ENCODE measurements at regions not wholly inside any gene's neighbourhood (a gene's known extent, or its start where the extent isn't known, plus 50 kb on each side); places are given as distances from the start of the nearest gene placed in this dataset.

DNA sequence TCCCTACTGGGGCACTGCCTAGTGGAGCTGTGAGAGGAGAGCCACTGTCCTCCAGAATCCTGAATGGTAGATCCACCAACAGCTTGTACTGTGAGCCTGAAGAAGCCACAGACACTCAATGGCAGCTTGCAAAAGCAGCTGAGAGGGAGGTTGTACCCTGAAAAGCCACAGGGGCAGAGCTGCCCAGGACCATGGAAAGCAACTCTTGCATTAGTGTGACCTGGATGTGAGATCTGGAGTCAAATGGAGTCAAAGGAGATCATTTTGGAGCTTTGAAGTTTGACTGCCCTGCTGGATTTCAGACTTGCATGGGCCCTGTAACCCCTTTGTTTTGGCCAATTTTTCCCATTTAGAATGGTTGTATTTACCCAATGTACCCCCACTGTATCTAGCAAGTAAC lies 871.4 kb upstream of the PRMT6 start:
- no peak for DNase-seq

DNA sequence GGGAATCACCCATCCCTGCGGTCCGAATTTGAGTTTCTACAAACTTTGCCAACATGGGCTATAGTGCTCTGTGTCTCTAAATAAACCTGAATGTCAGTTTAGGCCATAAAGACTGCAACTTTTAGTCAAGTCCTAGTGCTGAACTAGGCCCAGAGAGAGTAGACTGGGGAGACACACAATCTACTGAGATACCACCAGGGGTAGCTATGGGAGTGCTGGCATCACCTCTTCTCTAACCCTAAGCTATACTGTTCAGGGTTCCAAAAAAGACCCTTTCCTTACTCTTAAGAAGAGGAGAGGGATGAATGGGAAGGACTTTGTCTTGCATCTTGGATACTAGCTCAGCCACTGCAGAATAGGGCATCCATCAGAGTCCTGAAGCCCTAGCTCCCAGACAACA lies 866.7 kb upstream of the PRMT6 start:
- no peak for DNase-seq

DNA sequence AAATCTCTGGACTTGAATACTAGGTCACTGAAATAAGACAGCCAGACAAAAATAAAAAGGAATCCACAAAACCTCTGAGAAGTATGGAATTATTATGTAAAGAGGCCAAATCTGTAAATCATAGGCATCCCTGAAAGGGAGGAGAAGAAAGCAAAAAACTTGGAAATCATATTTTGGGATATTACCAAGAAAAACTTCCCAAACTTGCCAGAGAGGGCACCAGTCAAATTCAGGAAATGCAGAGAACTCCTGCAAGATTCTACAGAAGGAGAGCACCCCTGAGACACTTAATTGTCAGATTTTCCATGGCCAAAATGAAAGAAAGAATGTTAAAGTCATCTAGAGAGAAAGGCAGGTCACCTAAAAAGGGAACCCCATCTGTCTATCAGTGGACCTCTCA lies 862.3 kb upstream of the PRMT6 start:
- no peak for DNase-seq

DNA sequence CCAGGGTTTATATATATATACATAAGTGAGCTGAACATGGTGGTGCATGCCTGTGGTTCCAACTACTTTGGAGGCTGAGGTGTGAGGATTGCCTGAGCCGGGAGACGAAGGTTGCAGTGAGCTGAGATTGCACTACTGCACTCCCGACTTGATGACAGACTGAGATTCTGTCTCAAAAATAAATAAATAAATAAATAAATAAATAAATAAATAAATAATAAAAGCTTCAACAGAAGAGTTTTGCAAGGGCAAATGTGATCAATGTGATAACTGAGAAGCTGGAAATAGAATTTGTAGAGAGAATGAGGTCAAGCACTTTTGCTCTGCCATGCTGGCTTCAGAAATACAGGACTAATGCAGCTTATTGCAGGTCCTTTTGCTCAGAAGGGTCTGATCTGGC lies 855.8 kb upstream of the PRMT6 start:
- no peak for DNase-seq

DNA sequence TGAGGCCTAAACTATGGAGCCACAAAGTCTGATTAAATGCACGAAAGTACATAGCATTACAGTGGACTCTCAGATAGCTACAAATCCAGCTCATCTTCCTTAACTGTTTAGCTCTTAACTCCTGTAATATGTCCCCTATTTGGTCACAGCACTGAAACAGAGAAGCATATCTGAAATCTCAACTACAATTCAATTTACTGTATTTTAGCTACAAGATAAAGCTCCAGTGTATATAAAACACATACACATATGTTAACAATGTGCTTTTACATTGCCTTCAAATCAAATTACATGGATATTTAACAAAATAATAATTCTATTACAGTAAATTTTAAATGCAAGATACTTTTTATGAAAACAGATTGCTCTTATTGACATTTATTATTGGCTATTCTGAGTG lies 849.3 kb upstream of the PRMT6 start:
- DNase-seq: no peak

DNA sequence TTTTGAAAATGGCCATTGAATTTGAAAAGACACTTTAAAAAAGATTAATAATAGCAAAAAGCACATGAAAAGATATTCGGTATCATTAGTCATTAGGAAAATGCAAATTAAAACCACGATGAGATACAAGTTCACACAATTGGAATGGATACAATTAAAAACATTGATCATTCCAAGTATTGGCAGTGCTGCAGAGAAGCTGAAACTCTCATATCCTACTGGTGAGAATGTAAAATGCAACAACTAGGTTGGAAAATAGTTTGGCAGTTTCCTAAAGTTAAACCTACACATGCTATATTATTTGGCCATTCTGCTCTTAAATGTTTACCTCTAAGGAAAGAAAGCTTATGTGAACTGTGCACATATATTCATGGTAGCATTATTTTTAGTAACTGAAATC lies 838.7 kb upstream of the PRMT6 start:
- DNase-seq: no peak

DNA sequence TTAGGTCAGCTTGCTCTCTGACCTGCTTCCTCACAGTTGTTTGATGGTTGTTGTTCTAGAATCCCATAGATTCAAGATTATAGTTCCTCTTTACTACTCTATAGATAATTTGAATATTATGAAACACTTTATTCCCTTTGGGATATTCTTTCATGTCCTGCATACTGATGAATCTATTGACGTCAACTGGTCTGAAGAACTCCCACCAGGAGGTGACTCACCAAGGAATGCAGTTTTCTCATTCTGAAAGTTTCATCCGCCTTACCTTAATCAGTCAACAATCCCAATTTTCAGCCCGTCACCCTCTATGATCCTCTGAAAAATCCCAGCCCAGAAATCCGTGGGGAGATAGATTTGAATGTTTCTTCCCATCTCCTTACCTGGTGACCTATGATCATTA lies 834.1 kb upstream of the PRMT6 start:
- no peak for DNase-seq

DNA sequence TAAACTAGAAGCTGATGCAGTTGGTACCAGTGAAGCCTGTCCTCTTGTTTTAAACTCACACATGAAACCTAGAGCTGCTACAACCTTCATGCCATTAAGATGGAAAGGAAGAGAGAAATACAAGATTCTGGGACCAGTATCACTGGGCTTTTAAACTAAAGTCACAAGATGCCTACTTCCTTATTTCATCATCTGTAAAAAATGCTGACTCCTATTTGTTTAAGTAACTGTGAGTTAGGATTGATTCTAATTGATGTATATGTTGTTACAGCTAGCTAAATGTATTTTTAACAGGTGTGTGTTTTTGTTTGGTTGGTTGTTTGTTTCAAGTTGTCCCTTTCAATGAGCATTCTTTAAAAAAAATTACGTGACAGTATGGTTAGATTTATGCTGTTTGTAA lies 833.3 kb upstream of the PRMT6 start:
- DNase-seq: no peak

DNA sequence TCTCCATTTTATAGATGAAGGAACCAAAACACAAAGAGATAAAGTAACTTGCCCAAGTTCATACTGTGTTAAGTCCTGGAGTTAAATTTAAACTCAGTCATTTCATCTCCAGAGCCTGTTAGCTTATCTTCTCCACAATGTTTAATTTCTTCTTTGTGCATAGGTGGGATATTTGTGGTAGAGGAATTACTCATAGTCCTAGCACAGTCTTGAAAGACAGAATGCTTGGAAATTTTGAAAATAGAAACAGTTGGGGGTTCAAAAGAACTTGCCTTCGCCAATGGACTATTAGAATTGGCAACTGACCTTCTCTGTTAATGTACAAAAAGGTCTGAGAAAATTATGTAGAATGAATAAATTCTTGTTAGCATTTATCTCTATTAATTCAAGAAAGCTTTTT lies 832.0 kb upstream of the PRMT6 start:
- DNase-seq: no peak

DNA sequence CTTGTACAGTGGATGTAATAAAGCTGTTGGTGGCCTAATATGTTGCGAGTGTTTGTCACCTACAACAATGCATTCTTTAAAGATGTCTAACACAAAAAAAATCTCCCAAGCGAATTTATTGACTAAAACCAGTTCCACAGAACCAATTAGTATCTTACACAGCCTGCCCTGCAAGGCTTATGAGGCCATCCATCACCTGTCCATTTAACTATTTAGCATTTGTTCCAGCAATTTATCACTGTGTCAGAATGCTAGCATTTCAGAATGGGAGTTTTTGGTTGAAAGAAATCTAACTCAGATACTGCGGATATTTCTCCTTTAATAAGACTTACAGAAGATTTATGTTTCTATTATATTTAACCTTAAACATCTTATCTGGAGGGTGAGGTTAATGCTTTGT lies 831.1 kb upstream of the PRMT6 start:
- DNase-seq: no peak

DNA sequence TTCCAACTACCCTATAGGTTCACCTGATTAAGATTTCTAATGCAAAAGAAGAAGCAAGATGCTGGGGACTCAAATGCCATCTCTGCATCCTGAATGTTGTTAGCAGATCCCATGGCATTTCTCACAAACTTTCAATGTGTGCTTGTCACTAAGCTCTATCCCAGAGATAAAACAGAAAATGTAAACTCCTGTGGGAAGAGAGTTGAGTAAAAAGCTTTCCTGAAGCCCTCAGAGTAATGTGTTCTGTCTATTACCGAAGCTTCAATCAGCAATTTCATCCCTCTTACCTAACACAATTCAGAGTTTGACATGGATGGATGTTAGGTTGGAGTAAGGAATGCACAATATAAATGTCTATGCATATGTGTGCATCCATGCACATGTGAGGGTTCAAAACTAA lies 829.9 kb upstream of the PRMT6 start:
- DNase-seq: no peak

DNA sequence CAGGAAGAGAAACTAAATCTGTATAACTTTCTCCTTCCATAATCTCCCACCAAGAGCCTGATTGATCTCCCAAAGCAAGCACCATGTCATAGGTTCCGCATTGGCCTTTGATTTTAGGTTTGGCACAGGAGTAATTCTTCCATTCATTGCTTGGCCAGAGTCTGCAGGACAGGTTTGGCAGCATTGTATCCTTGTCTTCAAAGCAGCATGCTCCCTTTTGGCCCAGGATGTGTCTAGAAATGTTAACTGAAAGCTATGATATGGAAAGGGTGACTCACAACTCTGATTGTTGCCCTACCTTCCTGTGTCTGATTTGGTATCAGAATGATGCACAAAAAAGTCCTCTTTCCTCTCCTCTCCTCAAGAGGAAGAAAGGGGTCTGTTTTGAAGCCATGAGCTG lies 824.3 kb upstream of the PRMT6 start:
- no peak for DNase-seq

DNA sequence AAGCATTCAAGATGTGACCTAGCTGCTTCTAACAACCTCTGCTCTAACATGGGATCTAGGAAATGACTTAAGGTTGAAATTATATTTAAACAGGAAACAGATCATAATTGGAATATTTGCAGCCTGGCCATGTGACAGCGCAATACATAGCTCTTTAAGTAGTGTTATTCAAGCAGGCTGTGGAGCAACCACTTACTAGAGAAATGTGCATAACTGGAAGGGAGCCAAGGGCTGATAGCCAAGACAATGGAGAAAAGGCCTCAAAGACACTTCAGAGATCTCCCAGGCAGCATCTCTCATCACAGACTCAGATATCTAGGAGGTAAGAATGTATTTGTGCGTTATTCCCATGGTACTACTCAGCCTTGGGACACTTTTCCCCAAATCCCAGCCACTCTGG lies 823.0 kb upstream of the PRMT6 start:
- no peak for DNase-seq

DNA sequence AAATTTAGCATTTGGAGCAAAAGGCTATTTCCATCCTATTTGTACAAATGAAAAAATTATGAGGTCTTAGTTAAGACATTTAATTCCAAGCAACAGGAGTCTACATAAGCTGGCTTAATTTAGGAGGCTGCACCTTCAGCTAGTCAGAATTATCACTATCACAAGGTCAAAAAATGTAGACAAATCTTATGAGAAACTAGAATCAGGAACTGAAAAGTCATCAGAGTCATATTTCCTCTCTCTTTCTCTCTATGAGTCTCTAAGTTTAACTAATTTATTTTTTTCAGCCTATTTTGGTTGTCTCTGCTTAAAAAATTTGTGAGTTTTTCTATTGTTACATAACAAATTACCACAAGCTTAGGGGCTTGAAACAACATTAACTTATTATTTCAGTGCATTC lies 807.1 kb upstream of the PRMT6 start:
- no peak for DNase-seq

DNA sequence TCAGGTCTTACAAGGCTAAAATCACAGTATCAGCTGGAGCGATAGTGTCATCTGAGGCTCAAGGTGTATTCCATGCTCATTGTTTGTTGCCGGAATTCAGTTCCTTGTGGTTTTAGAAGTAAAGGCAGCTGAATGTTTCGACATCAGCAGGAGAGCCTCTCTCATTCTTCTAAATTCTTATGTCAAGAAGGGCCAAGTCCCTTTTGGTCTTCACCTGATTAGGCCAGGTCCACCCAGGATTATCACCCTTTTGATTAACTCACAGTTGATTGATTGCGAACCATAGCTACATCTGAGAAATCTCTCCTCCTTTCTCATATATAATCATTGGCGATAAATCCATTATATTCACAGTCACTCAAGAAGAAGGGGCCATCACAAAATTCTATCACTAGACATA lies 806.7 kb upstream of the PRMT6 start:
- DNase-seq: no peak

DNA sequence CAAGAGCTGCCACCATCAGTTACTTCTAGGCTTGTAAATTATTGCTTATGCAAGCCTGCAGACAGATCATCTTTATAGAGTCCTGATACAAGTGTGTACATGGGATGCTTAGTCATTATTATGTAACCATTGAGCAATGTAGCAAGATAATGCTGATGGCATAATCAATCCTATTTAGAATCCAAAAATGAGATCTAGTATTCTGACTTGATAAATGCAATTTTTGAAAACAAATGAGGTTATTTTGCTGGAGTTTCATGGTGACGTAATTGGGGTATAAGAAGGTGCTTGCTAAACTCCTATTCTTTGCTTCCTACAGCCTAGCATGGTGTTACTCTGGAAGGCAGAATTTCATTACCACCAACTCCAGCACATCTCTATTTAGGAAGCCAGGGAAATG lies 801.7 kb upstream of the PRMT6 start:
- no peak for DNase-seq

DNA sequence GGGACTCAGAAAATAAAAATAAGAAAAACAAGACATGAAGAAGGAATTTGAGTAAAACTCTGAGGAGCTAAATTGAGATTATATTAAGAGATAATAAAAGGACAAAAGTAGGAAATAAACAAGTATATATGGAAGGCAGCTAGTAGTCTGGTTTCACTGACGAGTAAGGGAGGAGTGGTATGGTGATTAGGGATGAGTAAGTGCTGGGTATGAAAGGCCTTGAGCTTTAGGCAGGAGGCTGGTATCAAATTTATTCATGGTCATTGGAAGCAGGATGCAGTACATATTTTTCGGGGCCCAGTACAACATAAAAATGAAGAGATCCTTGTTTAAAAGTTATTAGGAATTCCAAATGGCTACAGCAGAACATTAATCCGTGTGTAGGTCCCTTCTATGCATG lies 789.7 kb upstream of the PRMT6 start:
- no peak for DNase-seq

DNA sequence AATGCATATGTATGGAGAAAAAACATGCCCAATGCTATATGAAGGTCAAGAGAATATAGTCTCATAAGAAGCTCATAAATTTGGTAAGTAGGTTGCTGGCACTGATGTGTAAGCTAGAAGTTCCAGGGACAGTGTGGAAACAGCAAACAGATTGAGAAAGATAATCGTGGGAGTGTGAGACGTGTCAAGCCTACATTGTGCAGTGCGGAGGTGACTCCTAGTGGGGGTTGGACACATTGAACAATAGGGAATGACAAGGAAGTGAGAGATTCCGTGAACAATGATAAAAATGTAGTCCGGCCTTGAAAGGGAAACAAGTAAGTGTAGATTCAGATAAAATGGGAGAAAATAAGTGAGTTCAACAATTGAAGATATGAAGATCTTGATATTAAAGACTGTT lies 788.4 kb upstream of the PRMT6 start:
- no peak for DNase-seq

DNA sequence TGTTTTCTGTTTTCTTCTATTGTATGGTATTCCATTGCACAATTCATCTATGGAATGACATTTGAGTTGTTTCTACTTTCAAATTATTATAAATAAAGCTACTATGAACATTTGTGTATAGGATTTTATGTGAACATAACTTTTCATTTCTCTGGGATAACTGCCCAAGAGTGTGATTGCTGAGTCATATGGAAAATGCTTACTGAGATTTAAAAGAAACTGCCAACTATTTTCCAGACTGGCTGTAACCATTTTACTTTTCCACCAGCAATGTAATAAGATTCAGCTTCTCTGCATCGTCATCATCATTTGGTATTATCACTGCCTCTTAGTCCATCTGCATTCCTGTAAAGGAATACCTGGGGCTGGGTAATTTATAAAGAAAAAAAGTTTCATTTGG lies 779.6 kb upstream of the PRMT6 start:
- no peak for DNase-seq

DNA sequence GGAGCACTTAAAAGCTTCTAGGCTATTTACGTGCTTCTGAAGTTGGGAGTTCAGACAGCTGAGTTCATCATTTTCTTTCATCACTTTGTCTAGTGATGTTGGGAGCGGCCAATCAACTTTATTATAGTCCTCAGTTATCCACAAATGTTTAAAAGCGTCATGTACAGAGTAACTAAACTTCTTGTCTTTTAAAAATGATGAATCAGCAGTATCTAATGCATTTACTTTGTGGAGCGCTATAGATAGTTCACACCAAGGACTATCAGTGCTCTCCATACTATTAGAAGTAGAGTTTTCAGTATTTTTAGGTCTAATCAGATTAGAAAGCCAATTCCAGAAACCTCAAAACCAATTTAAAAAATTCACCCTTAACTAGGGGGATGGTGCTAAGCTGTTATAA lies 778.7 kb upstream of the PRMT6 start:
- no peak for DNase-seq

DNA sequence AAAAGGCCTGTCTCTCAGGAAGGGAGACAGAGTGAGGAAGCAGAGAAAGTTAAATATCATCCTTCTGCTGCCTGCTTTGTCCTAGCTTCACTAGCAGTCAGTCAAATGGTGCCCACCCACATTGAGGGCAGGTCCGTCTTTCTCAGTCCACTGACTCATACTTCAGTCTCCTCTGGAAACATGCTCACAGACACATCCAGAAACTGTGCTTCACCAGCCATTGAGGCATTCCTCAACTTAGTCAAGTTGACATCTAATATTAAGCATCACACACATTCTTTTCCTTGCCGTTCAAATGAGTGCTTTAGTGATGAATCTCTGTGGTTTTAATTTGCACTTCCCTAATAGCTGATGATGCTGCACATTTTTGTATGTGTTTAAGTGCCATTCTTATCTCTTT lies 777.8 kb upstream of the PRMT6 start:
- DNase-seq: no peak

DNA sequence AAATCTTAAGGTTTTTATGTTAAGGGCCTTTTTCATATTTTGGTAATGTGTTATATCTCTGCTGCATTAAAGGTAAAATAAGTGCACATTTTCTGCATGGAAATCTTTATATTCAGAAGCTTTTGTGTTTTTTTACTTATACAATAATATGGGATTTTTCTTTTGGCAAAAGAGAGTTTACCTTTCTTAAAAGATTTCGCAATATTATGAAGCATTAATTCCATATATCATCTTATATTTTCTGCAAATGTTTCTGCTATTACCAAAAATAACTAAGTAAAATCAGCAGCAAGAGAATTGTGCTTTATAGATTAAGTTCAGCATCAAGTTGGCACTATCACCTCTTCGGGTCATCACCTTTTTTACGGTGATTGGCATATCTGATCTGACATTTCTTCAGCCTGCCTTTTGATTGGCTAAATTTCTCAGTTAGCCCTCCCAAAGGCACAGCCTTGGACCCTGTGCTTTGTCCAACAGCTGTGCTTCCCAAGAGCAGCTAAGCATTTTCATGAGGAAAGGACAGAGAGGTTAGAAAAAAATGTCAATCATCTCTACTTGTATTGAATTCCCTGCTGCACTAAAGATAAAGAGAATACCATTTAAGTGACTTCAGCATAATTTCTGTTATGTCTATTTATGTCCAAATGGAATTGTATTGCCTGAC lies 767.1 kb upstream of the PRMT6 start:
- DNase-seq: no peak

DNA sequence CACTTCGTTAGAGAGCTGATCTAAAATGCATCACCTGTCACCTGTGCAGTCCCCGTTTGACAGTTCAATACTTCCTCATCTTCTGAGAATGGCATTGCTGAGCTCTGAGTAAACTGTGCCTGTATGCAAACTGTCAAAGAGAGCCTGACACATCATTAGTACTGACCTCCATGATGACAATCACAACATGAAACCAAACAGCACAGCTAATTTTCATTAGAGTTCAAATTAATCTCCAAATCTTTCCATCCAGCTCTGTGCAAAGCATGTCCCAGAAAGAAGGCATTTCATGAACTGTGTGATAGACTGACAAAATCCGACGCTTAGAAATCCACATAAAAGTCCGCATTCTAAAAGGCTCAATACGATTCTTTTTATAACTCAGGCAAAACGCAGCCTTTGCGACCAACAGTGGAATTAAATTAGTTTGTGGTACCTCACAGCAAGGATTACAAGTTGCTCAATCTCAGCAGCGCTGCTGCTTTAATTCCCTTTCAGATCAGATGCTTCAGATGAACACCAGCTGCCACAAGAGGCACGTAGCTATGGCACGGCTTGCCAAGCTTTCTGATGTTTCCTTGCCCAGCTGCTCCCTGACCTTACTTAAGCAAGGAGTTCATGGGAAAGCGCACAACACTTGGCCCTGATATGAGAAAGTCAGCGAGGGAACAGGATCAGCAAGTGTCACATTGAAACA lies 765.5 kb upstream of the PRMT6 start:
- peak; percentile 45 for DNase-seq

DNA sequence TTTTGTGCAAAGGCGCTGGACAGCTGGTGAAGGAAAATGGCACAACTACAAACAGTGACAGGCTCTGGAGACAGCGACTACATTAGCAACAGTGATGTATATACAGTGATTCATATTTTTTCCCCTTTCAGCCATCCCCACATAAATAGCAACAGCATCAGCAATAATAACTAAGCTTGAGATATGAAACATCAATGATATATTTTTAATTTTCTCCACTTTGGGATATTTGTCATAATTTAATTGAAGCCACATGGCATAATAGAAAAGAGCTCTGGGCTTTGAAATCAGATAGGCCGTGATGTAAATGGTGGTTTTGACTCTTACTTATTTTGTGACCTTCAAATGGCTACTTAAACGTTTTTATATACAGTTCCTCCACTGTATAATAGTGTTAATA lies 764.3 kb upstream of the PRMT6 start:
- DNase-seq: no peak

DNA sequence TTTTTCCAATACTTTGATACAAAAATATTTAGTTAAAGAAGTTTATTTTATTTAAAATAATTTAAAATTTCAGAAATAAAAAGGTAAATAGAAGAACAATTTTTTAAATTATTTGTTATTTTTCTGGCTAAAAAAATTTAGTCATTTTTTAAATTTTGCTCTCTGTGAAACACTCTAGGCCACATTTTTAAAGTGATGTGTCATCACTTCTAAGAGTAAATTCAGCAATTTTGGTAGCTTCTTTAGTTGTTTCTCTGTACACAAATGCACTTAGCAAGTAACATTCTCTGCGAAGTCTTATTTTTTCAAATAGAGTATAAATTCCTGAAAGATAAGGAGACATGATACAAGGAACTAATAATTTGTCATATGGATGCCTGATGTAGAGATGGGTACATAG lies 760.0 kb upstream of the PRMT6 start:
- DNase-seq: no peak
